Astrocyte of the cerebellum (primary cell): ENCODE measurements at regions not wholly inside any gene's neighbourhood (a gene's known extent, or its start where the extent isn't known, plus 50 kb on each side); places are given as distances from the start of the nearest gene placed in this dataset.
A peak's percentile ranks its signal among the peaks of the same experiment; 100 is the strongest.
"Not testable (repeated sequence)": the region's sequence is repeated elsewhere in the genome, so short reads cannot be mapped to it uniquely, and the experiment has no call there.

Experiments used
- DNase-seq: peaks from one replicate; pipeline ENCODE4 v3.0.0-alpha.2; 2011; ENCODE audit warnings: low read depth
- H3K4me3 ChIP-seq: 2 replicates; pipeline ENCODE4 v1.5.1; 2011; ENCODE audit warnings: mild to moderate bottlenecking, low read depth, low read length, moderate library complexity
- CTCF ChIP-seq: IDR thresholded peaks from 2 replicates; pipeline ENCODE4 v1.5.1; 2012; ENCODE audit warnings: low read length, low read depth, moderate library complexity, mild to moderate bottlenecking; ENCODE audit errors: missing control alignments
- in situ Hi-C: cut with HindIII; loops from 2 replicates; pipeline ENCODE4 v1.10.0; 2017; ENCODE audit warnings: low sequenced_read_pairs

- TF ChIP-seq CTCF = no peak
- in situ Hi-C loops = no loop called here
These were observed 98.1 kb upstream of the OR4E1 start for GRCh38 chr14:21771671-21772070.

DNA sequence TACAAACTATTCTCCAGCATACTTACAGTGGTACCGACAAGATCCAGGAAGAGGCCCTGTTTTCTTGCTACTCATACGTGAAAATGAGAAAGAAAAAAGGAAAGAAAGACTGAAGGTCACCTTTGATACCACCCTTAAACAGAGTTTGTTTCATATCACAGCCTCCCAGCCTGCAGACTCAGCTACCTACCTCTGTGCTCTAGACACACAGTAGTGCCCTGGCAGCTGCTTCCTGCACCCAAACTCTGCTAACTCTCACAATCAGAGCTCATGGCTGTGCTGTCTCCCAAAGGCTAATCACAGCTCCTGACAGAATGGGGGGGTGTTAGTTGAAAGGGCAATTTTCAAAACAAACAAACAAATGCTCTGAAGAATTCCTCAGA is 95.2 kb upstream of the OR4E1 start:
- TF ChIP-seq CTCF = no peak
- H3K4me3 ChIP-seq = no peak overlapping the region
- in situ Hi-C loops = no loop called here
- DNase-seq = no peak

More at GRCh38 chr14:21771671-21772070, 98.1 kb upstream of the OR4E1 start:
- H3K4me3 ChIP-seq = no peak overlapping the region
- no peak for DNase-seq

DNA sequence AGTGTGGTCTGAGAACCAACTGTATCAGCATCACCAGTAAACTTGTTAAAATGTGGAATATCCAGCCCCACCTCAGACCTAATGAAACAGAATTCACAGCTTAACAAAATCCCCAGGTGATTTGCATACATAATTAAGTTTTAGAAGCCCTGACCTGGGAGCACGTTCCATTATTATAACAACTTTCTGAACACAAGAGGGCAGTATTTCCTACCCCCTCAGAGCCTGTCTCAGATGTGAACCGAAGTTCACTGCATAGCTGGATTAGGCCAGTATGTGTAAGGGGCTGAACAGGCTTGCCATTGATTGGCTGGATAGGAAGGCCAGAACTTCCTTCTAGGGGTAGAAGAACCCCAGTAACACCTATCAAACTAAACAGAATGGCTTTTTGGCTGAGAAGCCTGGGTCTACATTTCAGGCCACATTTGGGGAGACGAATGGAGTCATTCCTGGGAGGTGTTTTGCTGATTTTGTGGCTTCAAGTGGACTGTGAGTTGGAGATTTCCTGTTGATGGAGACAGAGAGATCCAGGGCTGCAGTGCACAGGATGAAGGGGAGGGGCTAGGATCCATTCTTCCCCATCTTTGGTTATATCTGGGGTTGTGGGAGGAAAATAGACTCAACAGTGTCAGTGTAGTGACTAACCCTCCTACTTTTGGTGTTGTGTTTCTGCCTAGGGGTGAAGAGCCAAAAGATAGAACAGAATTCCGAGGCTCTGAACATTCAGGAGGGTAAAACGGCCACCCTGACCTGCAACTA is 94.7 kb upstream of the OR4E1 start:
- TF ChIP-seq CTCF = peak; percentile 48
- DNase-seq = no peak
- H3K4me3 ChIP-seq = no peak overlapping the region
- in situ Hi-C loops = no loop called here

DNA sequence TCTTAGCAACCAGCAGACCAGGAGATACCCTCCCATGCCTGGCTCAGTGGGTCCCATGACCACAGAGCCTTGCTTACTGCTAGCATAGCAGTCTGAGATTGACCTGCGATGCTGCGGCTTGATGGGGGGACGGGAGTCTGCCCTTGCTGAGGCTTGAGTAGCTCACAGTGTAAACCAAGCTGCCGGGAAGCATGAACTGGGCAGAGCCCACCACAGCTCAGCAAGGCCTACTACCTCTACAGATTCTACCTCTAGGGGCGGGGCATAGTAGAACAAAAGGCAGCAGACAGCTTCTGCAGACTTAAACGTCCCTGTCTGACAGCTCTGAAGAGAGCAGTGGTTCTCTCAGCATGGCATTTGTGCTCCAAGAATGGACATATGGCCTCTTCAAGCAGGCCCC is 86.7 kb upstream of the OR4E1 start:
- in situ Hi-C loops, H3K4me3 ChIP-seq, DNase-seq: not testable (repeated sequence)

DNA sequence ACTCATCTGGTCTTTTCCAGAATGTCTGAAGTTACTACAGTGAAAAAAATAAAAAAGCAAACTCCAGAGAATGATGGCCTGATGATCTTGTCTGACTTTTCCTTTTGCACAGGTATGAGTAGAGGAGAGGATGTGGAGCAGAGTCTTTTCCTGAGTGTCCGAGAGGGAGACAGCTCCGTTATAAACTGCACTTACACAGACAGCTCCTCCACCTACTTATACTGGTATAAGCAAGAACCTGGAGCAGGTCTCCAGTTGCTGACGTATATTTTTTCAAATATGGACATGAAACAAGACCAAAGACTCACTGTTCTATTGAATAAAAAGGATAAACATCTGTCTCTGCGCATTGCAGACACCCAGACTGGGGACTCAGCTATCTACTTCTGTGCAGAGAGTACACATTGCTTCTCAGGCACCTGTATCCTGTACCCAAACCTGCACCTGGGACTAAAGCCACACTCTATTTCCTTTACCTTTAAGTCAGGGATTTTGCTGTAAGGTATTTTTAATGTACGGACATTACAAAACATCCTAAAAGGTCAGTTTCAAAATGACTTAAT is 75.8 kb upstream of the OR4E1 start:
- no peak for DNase-seq
- H3K4me3 ChIP-seq = no peak overlapping the region
- no peak for TF ChIP-seq CTCF
- in situ Hi-C loops = no loop called here

GRCh38 chr14:21748869-21749303 is 75.3 kb upstream of the OR4E1 start:
- DNase-seq = peak; percentile 9
- peak; percentile 74 for TF ChIP-seq CTCF
- H3K4me3 ChIP-seq = no peak overlapping the region
- in situ Hi-C loops = no loop called here

DNA sequence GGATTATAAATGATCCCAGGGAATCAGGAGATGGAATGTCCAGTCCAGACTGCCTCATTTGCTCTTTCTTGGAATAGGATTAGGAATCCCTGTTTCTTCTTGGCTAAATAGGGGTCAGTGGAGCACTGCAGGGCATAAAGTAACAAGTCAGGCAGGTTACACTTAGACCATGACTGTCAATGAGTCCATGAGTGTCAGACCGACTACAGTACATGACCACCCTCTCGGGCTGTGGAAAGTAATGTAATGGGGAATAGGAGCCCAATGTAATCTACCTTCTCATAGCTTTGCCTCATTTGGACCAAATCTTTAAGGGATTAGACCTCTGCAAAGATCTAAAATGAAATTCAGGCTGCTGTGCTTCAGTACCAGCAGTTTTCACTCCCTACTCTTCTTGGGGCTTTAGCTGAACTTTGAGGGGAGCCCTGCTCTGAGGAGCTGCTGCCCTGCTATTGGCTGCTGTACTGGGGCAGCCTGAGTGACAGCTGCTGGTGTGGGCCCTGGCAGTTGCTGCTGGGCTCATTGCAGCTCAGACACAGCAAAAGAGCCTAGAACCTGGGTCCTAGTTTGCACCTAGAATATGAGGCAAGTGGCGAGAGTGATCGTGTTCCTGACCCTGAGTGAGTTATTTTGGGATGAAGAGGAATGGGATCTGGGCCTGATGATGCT is 62.2 kb upstream of the OR4E1 start:
- H3K4me3 ChIP-seq = no peak overlapping the region
- TF ChIP-seq CTCF = no peak
- in situ Hi-C loops = no loop called here
- no peak for DNase-seq
